SK-N-SH treated with all-trans-retinoic acid at 6 μM for 48 hours (cell line): ENCODE measurements at regions not wholly inside any gene's neighbourhood (a gene's known extent, or its start where the extent isn't known, plus 50 kb on each side); places are given as distances from the start of the nearest gene placed in this dataset.

ENCODE experiments used
- ATAC-seq: fragments of 200-7000 bp; cut with Tn5 transposase; 3 replicates; pipeline ENCODE4 v1.9.1; 2020; ENCODE audit warnings: mild to moderate bottlenecking, moderate library complexity
- ARNTL ChIP-seq: fragments of 450-650 bp; formaldehyde crosslinking; IDR thresholded peaks from 2 replicates; pipeline ENCODE4 v1.5.0; 2020; ENCODE audit warnings: low read depth, mild to moderate bottlenecking, moderate library complexity, borderline replicate concordance
- BACH2 ChIP-seq: fragments of 250-450 bp; sonication (Bioruptor Pico); IDR thresholded peaks from 2 replicates; pipeline ENCODE4 v1.9.0; 2021; ENCODE audit warnings: mild to moderate bottlenecking, borderline replicate concordance
- CREB5 ChIP-seq: fragments of 250-450 bp; sonication (Bioruptor Pico); IDR thresholded peaks from 2 replicates; pipeline ENCODE4 v1.5.1; 2020; ENCODE audit warnings: low read depth, mild to moderate bottlenecking, moderate library complexity
- CSDC2 ChIP-seq: fragments of 250-450 bp; sonication (Bioruptor Pico); IDR thresholded peaks from 2 replicates; pipeline ENCODE4 v1.5.0; 2020; ENCODE audit warnings: mild to moderate bottlenecking, moderate library complexity
- GLIS3 ChIP-seq: fragments of 250-450 bp; sonication (Bioruptor Pico); IDR thresholded peaks from 2 replicates; pipeline ENCODE4 v1.5.0; 2020; ENCODE audit warnings: mild to moderate bottlenecking, moderate library complexity
- ISL1 ChIP-seq: fragments of 250-450 bp; sonication (Bioruptor Pico); IDR thresholded peaks from 2 replicates; pipeline ENCODE4 v2.1.2; 2022; ENCODE audit warnings: mild to moderate bottlenecking, moderate library complexity
- OSR1 ChIP-seq: fragments of 250-450 bp; sonication (Bioruptor Pico); IDR thresholded peaks from 2 replicates; pipeline ENCODE4 v1.8.0; 2022; ENCODE audit warnings: moderate library complexity, mild to moderate bottlenecking, inconsistent platforms
- POU6F1 ChIP-seq: fragments of 250-450 bp; sonication (Bioruptor Pico); IDR thresholded peaks from 2 replicates; pipeline ENCODE4 v1.8.0; 2021; ENCODE audit warnings: low read depth, mild to moderate bottlenecking, moderate library complexity, borderline replicate concordance
- PPARA ChIP-seq: fragments of 250-450 bp; sonication (Bioruptor Pico); IDR thresholded peaks from 2 replicates; pipeline ENCODE4 v1.5.0; 2020; ENCODE audit warnings: mild to moderate bottlenecking, borderline replicate concordance
- RARB ChIP-seq: fragments of 250-450 bp; sonication (Bioruptor Pico); IDR thresholded peaks from 2 replicates; pipeline ENCODE4 v1.8.0; 2021; ENCODE audit warnings: mild to moderate bottlenecking, moderate library complexity
- SNAI2 ChIP-seq: fragments of 250-450 bp; sonication (Bioruptor Pico); IDR thresholded peaks from 2 replicates; pipeline ENCODE4 v1.5.0; 2020; ENCODE audit warnings: mild to moderate bottlenecking, moderate library complexity
- TCF4 ChIP-seq: fragments of 250-450 bp; sonication (Bioruptor Pico); IDR thresholded peaks from 2 replicates; pipeline ENCODE4 v1.8.0; 2021; ENCODE audit warnings: mild to moderate bottlenecking, moderate library complexity, borderline replicate concordance
- TOX ChIP-seq: fragments of 250-450 bp; sonication (Bioruptor Pico); IDR thresholded peaks from 2 replicates; pipeline ENCODE4 v1.8.0; 2021; ENCODE audit warnings: mild to moderate bottlenecking, moderate library complexity, borderline replicate concordance
- TSHZ2 ChIP-seq: fragments of 250-450 bp; sonication (Bioruptor Pico); IDR thresholded peaks from 2 replicates; pipeline ENCODE4 v1.5.0; 2020; ENCODE audit warnings: mild to moderate bottlenecking, moderate library complexity
- ZC3H10 ChIP-seq: fragments of 250-450 bp; sonication (Bioruptor Pico); IDR thresholded peaks from 2 replicates; pipeline ENCODE4 v1.5.1; 2021; ENCODE audit warnings: mild to moderate bottlenecking, moderate library complexity
- ZFP3 ChIP-seq: fragments of 250-450 bp; sonication (Bioruptor Pico); IDR thresholded peaks from 2 replicates; pipeline ENCODE4 v1.5.0; 2020; ENCODE audit warnings: mild to moderate bottlenecking, moderate library complexity
- ZFP30 ChIP-seq: fragments of 450-650 bp; formaldehyde crosslinking; IDR thresholded peaks from 2 replicates; pipeline ENCODE4 v1.5.0; 2022; ENCODE audit warnings: mild to moderate bottlenecking, moderate library complexity
- ZNF565 ChIP-seq: fragments of 450-650 bp; formaldehyde crosslinking; conservative IDR thresholded peaks from 2 replicates; pipeline ENCODE4 v1.5.0; 2020; ENCODE audit warnings: low read depth, mild to moderate bottlenecking, moderate library complexity
- ZNF70 ChIP-seq: fragments of 450-650 bp; formaldehyde crosslinking; IDR thresholded peaks from 2 replicates; pipeline ENCODE4 v1.5.0; 2020; ENCODE audit warnings: mild to moderate bottlenecking, moderate library complexity
- ZNF8 ChIP-seq: fragments of 450-650 bp; formaldehyde crosslinking; IDR thresholded peaks from 2 replicates; pipeline ENCODE4 v1.5.0; 2020; ENCODE audit warnings: mild to moderate bottlenecking, moderate library complexity
- TF ChIP-seq, protein P1 (sequence below): fragments of 250-450 bp; sonication (Bioruptor Pico); IDR thresholded peaks from 2 replicates; pipeline ENCODE4 v1.5.1; 2021; ENCODE audit warnings: mild to moderate bottlenecking, moderate library complexity
- TF ChIP-seq, protein P2 (sequence below): fragments of 250-450 bp; sonication (Bioruptor Pico); IDR thresholded peaks from 2 replicates; pipeline ENCODE4 v1.8.0; 2020; ENCODE audit warnings: mild to moderate bottlenecking, moderate library complexity, borderline replicate concordance

DNA sequence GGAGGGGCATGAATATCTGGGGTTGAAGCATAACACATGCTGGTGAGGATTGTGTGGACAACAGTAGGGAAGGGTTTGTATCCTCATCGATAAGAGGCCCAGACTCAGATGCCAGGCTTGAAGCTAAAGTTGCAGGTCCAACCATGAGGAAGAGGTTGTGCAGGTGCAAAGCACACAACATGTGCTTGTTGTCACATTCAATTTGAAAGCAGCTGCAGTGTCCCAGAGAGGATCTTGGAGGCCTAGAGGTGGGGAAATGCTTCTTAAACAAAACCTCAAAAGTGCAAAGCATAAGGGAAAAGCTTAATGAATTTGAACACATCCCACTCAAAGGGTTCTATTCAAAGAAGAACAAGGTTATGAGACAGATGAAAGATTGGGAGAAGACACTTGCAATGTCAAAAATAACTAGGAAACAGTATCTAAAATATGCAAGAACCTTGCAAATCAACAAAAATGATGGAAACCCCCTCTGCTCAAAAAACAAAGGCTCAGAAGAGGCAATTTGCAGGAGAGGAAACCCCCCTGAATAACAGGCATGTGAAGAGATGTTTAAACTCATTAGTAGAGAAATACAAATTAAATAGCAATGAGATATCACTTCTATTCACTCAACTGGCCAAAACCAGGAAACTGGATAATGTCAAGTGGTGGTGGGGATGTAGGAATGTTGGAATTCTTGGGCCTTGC lies 187.1 kb downstream of the KATNAL1 start (continued):
- TF ChIP-seq GLIS3 (CRISPR knock-in tag) (no peak), ZNF70 (no peak), SNAI2 (no peak), POU6F1 (CRISPR knock-in tag) (no peak), ZNF565 (CRISPR knock-in tag) (no peak)

DNA sequence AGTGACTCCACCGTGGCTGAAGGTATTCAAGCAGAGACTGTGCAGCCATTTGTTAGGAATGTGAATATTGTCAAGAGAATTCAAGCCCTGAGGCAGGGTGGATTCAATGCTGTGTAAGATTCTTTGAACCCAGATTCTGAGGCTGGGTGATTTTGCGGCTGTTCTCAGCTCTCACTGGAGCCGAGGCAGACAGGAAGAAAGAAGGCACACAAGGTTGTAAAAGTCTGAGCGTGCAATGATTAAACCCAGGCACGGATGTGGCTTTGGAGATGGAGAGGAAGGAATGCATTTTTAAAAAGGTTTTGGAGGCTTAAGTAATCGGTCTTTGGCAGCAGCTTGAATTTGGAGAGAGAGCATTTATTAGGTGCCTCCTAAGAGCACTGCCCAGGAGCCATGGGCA lies 187.9 kb downstream of the KATNAL1 start:
- TF ChIP-seq ISL1 (CRISPR knock-in tag): peak; percentile 55
- TF ChIP-seq, protein P1, sequence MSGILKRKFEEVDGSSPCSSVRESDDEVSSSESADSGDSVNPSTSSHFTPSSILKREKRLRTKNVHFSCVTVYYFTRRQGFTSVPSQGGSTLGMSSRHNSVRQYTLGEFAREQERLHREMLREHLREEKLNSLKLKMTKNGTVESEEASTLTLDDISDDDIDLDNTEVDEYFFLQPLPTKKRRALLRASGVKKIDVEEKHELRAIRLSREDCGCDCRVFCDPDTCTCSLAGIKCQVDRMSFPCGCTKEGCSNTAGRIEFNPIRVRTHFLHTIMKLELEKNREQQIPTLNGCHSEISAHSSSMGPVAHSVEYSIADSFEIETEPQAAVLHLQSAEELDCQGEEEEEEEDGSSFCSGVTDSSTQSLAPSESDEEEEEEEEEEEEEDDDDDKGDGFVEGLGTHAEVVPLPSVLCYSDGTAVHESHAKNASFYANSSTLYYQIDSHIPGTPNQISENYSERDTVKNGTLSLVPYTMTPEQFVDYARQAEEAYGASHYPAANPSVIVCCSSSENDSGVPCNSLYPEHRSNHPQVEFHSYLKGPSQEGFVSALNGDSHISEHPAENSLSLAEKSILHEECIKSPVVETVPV: no peak
- ATAC-seq: peak; percentile 80

GRCh38 chr13:30116379-30116778 lies 191.0 kb downstream of the KATNAL1 start:
- ATAC-seq: no peak
- TF ChIP-seq POU6F1 (CRISPR knock-in tag): no peak
- no peak for TF ChIP-seq SNAI2
- no peak for TF ChIP-seq TOX (CRISPR knock-in tag)
- TF ChIP-seq RARB (CRISPR knock-in tag): no peak
- no peak for TF ChIP-seq ZNF70
- TF ChIP-seq ZC3H10 (CRISPR knock-in tag): no peak
- TF ChIP-seq ZNF8: no peak
- no peak for TF ChIP-seq ZNF565 (CRISPR knock-in tag)
- no peak for TF ChIP-seq TSHZ2 (CRISPR knock-in tag)
- TF ChIP-seq ZFP3 (CRISPR knock-in tag): no peak
- no peak for TF ChIP-seq CSDC2
- no peak for TF ChIP-seq ISL1 (CRISPR knock-in tag)
- TF ChIP-seq GLIS3 (CRISPR knock-in tag): no peak
- no peak for TF ChIP-seq ARNTL
- TF ChIP-seq TCF4 (CRISPR knock-in tag): no peak
- TF ChIP-seq BACH2 (CRISPR knock-in tag): no peak
- no peak for TF ChIP-seq PPARA (CRISPR knock-in tag)

GRCh38 chr13:30115257-30115600 lies 192.1 kb downstream of the KATNAL1 start:
- ATAC-seq: peak; percentile 2; the same call in 1 of the 3 replicates
- no peak for TF ChIP-seq TSHZ2 (CRISPR knock-in tag)
- TF ChIP-seq ARNTL: no peak
- TF ChIP-seq, protein P2, sequence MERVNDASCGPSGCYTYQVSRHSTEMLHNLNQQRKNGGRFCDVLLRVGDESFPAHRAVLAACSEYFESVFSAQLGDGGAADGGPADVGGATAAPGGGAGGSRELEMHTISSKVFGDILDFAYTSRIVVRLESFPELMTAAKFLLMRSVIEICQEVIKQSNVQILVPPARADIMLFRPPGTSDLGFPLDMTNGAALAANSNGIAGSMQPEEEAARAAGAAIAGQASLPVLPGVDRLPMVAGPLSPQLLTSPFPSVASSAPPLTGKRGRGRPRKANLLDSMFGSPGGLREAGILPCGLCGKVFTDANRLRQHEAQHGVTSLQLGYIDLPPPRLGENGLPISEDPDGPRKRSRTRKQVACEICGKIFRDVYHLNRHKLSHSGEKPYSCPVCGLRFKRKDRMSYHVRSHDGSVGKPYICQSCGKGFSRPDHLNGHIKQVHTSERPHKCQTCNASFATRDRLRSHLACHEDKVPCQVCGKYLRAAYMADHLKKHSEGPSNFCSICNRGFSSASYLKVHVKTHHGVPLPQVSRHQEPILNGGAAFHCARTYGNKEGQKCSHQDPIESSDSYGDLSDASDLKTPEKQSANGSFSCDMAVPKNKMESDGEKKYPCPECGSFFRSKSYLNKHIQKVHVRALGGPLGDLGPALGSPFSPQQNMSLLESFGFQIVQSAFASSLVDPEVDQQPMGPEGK (CRISPR knock-in tag): no peak
- no peak for TF ChIP-seq OSR1
- TF ChIP-seq ZFP30 (CRISPR knock-in tag): no peak
- no peak for TF ChIP-seq CREB5 (CRISPR knock-in tag)
- TF ChIP-seq ZNF8: no peak
- no peak for TF ChIP-seq PPARA (CRISPR knock-in tag)
